Hepatic stellate cell (primary cell): ENCODE measurements at regions not wholly inside any gene's neighbourhood (a gene's known extent, or its start where the extent isn't known, plus 50 kb on each side); places are given as distances from the start of the nearest gene placed in this dataset.
"Not testable (repeated sequence)": the region's sequence is repeated elsewhere in the genome, so short reads cannot be mapped to it uniquely, and the experiment has no call there.

Experiments
- DNase-seq: peaks from one replicate; pipeline ENCODE4 v3.0.0; 2011; ENCODE audit warnings: low spot score

GRCh38 chr3:30299674-30300385 is 306.6 kb upstream of the TGFBR2 start:
- DNase-seq: no peak

DNA sequence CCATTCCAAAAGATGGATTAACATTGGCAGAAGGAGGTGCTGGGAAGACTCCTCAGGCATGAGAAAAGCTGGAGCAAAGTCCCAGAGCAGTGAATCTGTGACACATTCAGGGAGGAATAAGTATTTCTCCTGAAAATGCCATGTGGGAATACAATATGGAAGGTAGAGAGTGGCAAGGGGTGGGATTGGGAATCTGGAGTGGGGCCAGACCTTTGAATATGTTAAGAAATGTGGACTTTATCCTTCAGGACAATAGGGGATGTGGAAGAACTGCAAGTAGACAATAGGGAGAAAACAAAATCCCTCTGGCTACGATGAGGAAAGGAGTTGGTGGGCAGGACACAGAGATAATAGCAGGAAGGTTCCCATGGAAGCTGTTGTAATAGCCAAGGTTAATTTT is 305.6 kb upstream of the TGFBR2 start:
- no peak for DNase-seq

GRCh38 chr3:30302027-30302426 is 304.4 kb upstream of the TGFBR2 start:
- DNase-seq: no peak

- no peak for DNase-seq
Observed at GRCh38 chr3:30303770-30304169, 302.6 kb upstream of the TGFBR2 start.

DNA sequence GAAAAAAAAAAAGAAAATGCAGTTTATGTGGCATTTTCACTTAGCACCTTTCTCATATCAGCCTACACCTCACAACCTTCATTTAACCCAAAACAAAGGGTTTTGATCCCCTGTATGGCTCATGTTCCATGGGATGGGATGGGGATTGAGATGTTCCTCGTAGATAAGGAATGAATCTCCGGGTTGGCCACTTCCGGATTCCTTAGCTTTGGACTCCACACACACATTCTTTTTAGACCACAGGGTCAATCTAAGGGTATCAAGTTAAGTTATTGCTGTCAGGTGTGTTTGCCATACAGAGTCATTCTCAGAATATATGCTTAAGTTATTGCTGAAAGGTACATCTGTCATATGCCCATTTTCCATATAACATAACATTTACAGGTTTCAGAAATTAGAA is 301.4 kb upstream of the TGFBR2 start:
- DNase-seq: no peak

GRCh38 chr3:30306896-30307295 is 299.5 kb upstream of the TGFBR2 start:
- DNase-seq: no peak

GRCh38 chr3:30307372-30307950 is 298.9 kb upstream of the TGFBR2 start:
- no peak for DNase-seq

DNA sequence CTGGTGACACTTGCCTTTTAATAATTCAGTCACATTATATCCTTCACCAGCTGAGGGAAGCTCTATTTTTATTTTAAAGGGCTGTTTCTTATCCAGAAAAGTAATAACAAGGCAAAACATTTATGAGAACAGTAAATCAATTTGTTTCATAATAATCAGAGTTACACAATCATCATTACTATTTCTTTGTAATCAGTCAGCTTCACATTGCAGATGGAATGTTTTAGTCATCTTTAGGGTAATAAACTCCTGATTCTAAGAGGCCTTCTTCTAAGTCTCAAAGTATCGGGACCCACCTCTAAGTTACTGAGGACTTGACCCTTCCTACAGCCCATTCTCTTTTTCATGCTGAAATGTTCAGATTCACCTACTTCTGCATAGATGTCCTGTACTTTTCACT is 298.3 kb upstream of the TGFBR2 start:
- no peak for DNase-seq

GRCh38 chr3:30309961-30310954 is 296.1 kb upstream of the TGFBR2 start:
- no peak for DNase-seq

DNA sequence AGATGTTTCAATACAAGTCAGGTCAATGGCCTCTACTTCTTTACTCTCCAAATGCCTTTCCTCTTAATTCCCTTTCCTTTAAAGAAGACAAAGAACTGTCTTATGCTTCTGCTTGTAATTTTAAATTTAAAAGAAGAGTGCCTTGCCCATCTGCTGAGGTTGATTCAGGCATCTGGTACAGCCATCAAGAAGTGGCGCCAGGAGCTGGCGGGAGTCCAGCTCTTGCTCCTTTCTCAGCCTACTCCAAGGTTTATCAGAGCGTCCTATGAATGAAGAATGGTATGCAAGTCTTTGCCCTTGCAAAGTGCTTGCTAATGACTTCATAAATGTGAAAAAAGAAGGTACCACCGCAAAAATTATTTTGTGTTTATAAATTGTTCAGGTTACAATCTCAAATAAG is 294.6 kb upstream of the TGFBR2 start:
- no peak for DNase-seq

DNA sequence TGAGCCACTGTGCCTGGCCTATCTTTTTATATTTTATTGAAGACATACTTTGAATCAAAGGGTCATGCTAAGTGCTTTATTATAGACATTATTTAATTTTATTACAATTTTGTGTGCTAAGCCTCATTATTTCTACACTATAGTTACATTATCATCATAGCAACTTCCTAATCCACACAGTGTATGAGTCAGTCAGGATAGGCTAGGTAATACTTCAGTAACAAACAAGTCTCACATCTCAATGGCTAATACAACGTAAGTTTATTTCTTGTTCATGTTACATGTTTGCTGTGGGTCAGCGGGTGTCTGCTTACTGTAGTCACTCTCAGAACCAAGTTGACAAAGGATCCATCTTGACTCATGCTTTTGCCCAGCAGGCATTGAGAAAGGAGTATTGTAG is 292.6 kb upstream of the TGFBR2 start:
- DNase-seq: no peak

GRCh38 chr3:30314757-30315325 is 291.6 kb upstream of the TGFBR2 start:
- DNase-seq: no peak

DNA sequence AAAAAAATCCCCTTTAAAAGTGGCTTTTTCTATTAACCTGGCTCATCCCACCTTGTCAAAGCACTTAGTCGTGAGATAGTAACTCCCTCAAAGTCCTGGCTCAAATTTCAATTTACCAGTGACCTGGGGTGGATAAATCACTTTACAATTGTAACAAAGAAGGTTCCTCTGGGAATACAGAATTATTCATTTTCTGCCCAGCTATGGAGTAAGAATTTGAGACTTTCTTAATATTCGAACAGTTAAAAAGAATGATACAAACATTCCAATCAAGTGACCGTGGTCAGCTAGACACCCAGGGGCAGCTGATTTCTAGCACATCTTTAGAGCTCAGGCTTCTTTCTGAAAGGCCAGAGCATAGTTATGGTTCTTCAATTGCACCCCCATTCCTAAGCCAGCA is 291.0 kb upstream of the TGFBR2 start:
- peak; percentile 17 for DNase-seq

DNA sequence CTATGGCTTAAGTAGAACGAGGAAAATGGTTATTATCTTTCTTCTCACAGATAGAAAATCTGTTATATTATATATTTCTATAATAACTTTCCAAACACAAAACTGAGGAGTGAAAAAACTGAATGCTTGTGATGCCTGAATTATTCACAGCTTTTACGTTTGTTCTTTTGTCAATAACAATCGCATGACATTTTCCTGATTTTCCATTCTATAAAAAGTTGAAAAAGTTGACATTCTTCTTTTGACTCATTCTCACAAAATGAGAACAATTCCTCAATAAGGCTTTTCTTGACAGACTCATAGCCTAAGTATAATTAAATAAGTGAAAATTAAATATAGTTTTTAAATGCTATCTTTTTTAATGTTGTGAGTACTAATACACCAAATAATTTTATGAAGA is 288.8 kb upstream of the TGFBR2 start:
- DNase-seq: no peak

GRCh38 chr3:30318110-30318509 is 288.3 kb upstream of the TGFBR2 start:
- DNase-seq: no peak

DNA sequence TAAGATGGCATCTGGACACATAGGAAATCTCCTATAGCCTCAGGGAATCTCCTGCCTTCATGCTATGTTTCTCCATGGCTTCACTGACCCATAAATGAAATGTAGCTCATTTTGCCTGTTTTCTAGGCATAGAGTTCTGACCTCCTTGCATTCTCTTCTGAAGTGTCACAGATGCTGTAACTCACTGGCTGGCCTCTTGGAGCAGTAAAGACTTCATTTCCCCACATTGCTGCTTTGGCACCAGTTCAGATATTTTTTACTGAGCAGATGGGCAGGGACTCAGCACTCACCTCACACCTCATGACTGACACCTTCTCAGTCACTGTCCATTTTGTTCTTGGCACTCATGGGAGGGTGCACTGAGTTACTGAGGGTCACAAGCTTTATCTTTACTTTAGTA is 286.7 kb upstream of the TGFBR2 start:
- DNase-seq: peak; percentile 4

- DNase-seq: no peak
Observed at GRCh38 chr3:30320392-30320791, 286.0 kb upstream of the TGFBR2 start.

GRCh38 chr3:30321065-30321464 is 285.3 kb upstream of the TGFBR2 start:
- DNase-seq: no peak

DNA sequence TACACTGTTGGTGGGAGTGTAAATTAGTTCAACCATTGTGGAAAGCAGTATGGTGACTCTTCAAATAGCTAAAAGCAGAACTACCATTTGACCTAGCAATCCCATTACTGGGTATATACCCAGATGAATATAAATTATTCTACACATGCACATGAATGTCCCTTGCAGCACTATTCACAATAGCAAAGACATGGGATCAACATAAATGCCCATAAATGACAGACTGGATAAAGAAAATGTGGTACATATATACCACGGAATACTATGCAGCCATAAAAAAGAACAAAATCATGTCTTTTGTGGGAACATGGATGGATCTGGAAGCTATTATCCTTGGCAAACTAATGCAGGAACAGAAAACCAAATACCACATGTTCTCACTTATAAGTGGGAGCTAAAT is 282.8 kb upstream of the TGFBR2 start:
- DNase-seq: not testable (repeated sequence)

- DNase-seq: no peak
Observed at GRCh38 chr3:30324587-30324986, 281.8 kb upstream of the TGFBR2 start.

- not testable (repeated sequence) for DNase-seq
Observed at GRCh38 chr3:30327976-30328375, 278.4 kb upstream of the TGFBR2 start.

- DNase-seq: not testable (repeated sequence)
Observed at GRCh38 chr3:30328935-30329334, 277.5 kb upstream of the TGFBR2 start.

DNA sequence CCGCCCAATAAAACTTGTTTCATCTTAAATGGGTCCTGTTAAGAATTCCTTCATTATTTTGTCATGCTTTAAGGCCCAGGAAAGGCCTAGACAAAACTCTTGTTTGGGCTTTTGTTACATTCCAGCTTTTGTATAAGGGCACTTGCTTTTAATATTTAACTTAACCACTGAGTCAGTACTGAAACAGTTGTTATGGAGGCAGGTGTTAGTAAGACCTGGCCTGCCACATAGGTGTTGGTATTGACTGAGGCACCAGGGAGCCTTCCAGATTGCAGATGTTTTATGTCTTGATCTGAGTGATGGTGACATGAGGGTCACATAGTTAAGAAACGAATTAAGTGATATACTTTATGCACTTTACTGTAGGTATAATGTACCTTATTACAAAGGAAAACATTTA is 274.9 kb upstream of the TGFBR2 start:
- no peak for DNase-seq
